Spleen (tissue), 7 donors: ENCODE measurements at regions not wholly inside any gene's neighbourhood (a gene's known extent, or its start where the extent isn't known, plus 50 kb on each side); places are given as distances from the start of the nearest gene placed in this dataset.

ENCODE experiments used
- CTCF ChIP-seq, 11 experiments: fragments of 200-600 bp in 7 of 11; fragments of 450-650 bp in 4 of 11; sonication (generic) in 4 of 11; IDR thresholded peaks in 8 of 11; conservative IDR thresholded peaks in 3 of 11; 1 replicate in 7 of 11; 2 replicates in 4 of 11; pipeline versions ENCODE4 v1.4.0 to v1.8.0; 2016 to 2021; ENCODE audit warnings: antibody characterized with exemption in 11 of 11, inconsistent platforms in 4 of 11, mild to moderate bottlenecking in 1 of 11
- POLR2A ChIP-seq, 3 donors: fragments of 450-650 bp; IDR thresholded peaks; one replicate each; pipeline ENCODE4 v1.5.1; 2017; ENCODE audit warnings: antibody characterized with exemption in 3 of 3, mild to moderate bottlenecking in 1 of 3
- POLR2AphosphoS5 ChIP-seq, 3 donors: sonication (generic); formaldehyde crosslinking; IDR thresholded peaks; one replicate each; pipeline ENCODE4 v1.5.1; 2017; ENCODE audit warnings: antibody characterized with exemption in 3 of 3
- donor health status: DM: no; HTN: no; CAD: no; lungs with moderate emphysema.
- donor health status: DM: no; HTN: no; CAD: no.
- donor health status: DM: no; HTN: no; CAD: no.

- TF ChIP-seq CTCF (IDR thresholded peaks at IDR 0.05 in 8 of 11, conservative IDR thresholded peaks at IDR 0.05 in 3 of 11) = no peak
- no peak for TF ChIP-seq POLR2A (IDR thresholded peaks at IDR 0.05)
- no peak for TF ChIP-seq POLR2AphosphoS5 (IDR thresholded peaks at IDR 0.05)
These were observed 142.9 kb downstream of the MTX2 start for GRCh38 chr2:176412136-176412535.
